NCI-H748 (cell line): ENCODE measurements at regions not wholly inside any gene's neighbourhood (a gene's known extent, or its start where the extent isn't known, plus 50 kb on each side); places are given as distances from the start of the nearest gene placed in this dataset.
"Not testable (repeated sequence)": the region's sequence is repeated elsewhere in the genome, so short reads cannot be mapped to it uniquely, and the experiment has no call there.

Source experiments
- DNase-seq: peaks from one replicate; lab custom pipeline; 2025; ENCODE audit not compliant: unreplicated experiment; lab: John Stamatoyannopoulos, UW

DNA sequence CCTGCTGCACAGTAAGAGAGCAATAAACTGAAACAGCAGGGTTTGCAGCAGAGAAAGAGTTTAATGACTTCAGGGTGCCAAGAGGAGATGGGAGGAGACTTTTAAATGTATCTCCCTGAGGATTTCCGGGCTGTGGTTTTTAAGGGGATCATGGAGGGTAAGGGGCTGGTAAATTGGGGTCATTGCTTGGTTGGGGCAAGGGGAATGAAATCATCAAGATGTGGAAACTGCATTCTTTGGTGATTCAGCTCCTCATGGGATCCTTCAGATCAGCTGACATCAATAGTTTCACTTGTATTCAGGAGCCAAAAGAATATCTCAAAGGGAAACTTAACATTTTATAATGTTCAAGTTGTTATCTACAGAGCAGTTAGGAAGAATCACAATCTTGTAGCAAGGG lies 174.3 kb upstream of the ANXA10 start:
- no peak for DNase-seq

- DNase-seq = no peak
Observed at GRCh38 chr4:167930166-167930565, 162.2 kb upstream of the ANXA10 start.

GRCh38 chr4:167934216-167934615 lies 158.1 kb upstream of the ANXA10 start:
- no peak for DNase-seq

GRCh38 chr4:167939863-167940616 lies 152.3 kb upstream of the ANXA10 start:
- no peak for DNase-seq

DNA sequence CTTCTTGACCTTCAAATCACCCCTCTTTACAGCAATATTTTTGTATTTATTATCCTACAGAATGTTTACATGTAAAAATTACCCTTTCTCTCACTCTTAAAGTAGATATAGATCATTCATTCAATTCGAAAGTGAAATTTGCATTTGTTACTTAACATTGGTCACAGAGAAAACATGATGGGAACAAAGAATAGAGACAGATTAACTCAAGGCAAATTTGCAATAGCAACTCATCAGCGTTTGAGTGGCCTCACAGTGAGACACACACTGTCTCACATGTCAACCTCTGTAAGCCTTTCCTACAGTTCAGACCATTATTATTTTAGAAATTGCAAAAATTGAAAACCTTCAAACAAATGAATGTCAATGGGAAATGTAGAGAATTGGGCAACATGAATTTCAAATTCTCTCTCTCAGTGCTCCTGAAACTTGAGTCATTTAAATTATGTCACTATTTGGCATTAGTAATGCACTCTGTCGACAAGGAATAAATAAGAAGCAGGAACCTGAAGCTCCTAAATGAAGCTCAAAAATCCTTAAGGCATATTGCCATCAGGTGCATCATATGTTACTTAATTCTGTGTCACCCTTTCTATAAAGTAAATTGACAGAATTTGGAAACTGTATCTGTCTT lies 148.3 kb upstream of the ANXA10 start:
- no peak for DNase-seq

- DNase-seq = no peak
Observed at GRCh38 chr4:167944721-167945120, 147.6 kb upstream of the ANXA10 start.

GRCh38 chr4:167955006-167955405 lies 137.3 kb upstream of the ANXA10 start:
- DNase-seq = no peak

GRCh38 chr4:167956676-167957075 lies 135.7 kb upstream of the ANXA10 start:
- no peak for DNase-seq

- no peak for DNase-seq
Observed at GRCh38 chr4:167964766-167965373, 127.5 kb upstream of the ANXA10 start.

- DNase-seq = no peak
Observed at GRCh38 chr4:167966143-167966542, 126.2 kb upstream of the ANXA10 start.

- DNase-seq = no peak
Observed at GRCh38 chr4:167973513-167973912, 118.8 kb upstream of the ANXA10 start.

GRCh38 chr4:167985565-167985964 lies 106.8 kb upstream of the ANXA10 start:
- DNase-seq = no peak

GRCh38 chr4:167986044-167986443 lies 106.3 kb upstream of the ANXA10 start:
- no peak for DNase-seq

DNA sequence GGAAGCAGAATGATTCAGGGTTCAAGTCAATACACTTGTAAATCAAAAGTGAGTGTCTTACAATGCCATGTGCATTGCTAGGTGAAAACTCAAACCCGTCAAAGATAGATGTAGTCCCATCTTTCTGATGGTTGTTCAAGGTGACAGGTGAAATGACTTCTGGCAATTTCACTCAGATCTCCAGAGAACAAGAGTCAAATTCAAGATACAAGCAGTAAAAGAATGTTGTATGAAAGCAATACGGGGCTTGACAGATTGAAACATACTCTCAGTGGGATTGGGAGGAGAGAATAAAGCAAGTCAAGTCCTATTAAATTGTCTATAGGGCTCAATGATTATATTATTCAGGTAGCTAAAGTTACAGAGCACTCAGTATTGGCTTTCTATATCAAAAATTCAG lies 105.1 kb upstream of the ANXA10 start:
- DNase-seq = no peak

GRCh38 chr4:167989815-167990214 lies 102.5 kb upstream of the ANXA10 start:
- DNase-seq = no peak

GRCh38 chr4:168008112-168008511 lies 84.2 kb upstream of the ANXA10 start:
- DNase-seq = not testable (repeated sequence)

GRCh38 chr4:168019019-168019651 lies 73.2 kb upstream of the ANXA10 start:
- DNase-seq = no peak

GRCh38 chr4:168019921-168020320 lies 72.4 kb upstream of the ANXA10 start:
- DNase-seq = no peak

- DNase-seq = peak; percentile 34
Observed at GRCh38 chr4:168021666-168022065, 70.7 kb upstream of the ANXA10 start.

GRCh38 chr4:168028568-168028967 lies 63.8 kb upstream of the ANXA10 start:
- no peak for DNase-seq

DNA sequence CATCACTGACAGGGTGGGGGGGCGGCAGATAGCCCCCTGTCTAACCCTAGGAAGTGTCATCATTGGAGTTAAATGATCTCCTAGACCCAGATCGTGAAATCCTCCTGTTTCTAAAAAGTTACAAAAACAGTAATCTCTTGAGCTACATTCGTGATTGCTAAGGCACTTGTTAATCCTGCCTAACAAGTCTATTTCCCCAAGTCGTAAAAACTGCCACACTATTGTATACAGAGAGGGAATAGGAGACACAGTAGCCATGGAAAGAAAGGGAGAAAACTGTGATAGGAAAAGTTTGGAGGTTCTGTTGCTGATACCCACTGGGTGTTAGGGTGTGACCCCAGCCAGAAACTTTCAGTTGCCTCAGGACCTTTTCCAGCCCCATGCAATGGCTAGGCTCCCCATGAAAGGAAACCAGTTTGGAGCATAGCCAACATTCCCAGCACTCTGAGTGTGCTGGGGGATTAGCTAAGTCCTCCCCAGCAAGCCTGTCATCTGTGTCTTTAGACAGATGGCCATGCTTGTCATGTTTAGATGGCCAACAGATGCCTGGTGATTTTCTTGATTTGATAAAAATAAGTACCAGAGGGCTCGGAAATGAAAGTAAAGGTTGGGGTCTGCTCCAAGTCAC lies 63.3 kb upstream of the ANXA10 start:
- no peak for DNase-seq
